ENCODE measurements at regions not wholly inside any gene's neighbourhood (a gene's known extent, or its start where the extent isn't known, plus 50 kb on each side); places are given as distances from the start of the nearest gene placed in this dataset.
"Not testable (repeated sequence)": the region's sequence is repeated elsewhere in the genome, so short reads cannot be mapped to it uniquely, and the experiment has no call there.

DNA sequence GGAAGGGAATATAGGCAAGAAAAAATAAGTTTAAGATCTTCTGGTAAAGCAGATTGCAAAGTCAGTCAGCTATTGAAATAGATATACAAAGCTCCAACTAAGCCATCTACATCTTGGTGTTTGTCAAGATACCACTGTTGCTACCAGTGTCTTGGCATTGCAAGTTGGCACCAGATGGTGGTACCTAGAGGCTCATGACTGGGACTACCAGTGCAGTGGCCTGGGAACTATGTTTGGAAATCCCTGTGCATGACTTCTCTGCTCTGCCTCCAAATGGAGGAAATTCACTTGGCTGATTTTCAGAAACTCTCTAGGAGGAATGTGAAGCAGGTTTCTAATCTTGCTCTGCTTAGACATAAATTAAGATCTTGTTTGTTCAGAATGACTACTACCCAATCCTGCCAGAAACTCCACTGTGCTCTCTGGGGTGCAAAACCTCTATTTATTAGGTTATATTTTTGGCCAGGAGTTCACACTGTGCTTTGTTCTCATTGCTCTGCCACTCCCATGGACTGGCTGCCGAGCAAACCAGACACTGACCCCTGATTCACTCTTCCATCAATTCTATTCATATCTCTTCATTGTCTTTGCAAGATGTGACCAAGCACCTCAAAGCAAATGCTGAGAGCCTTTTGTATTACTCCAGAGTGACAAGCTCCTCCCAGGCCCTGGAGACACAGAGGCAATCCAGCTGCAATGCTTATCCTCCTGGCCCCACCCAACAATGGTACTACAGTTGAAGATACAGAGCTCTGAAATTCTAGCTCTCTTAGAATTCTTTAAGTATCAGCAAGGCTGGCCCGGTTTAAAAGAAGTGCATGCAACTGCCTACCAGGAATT, 272.3 kb upstream of the FGF16 start:
- H3K4me1 ChIP-seq (ENCODE audit: control insufficient read depth, insufficient read depth, low read length), result no peaks in the 10 kb centered on the region
- peaks cover 4% of the 10 kb centered on the region for H3K9me3 ChIP-seq (ENCODE audit: control insufficient read depth, insufficient read depth, low read length)
- H3K9ac ChIP-seq (ENCODE audit: low read depth, low read length), result no peak overlapping the region
- no peaks in the 10 kb centered on the region for H3K27me3 ChIP-seq (ENCODE audit: control insufficient read depth, insufficient read depth, low read length)
- no peak overlapping the region for H3K4me3 ChIP-seq (ENCODE audit: low read depth, low read length)
- H3K36me3 ChIP-seq (ENCODE audit: control insufficient read depth, insufficient read depth, low read length), result no peaks in the 10 kb centered on the region

DNA sequence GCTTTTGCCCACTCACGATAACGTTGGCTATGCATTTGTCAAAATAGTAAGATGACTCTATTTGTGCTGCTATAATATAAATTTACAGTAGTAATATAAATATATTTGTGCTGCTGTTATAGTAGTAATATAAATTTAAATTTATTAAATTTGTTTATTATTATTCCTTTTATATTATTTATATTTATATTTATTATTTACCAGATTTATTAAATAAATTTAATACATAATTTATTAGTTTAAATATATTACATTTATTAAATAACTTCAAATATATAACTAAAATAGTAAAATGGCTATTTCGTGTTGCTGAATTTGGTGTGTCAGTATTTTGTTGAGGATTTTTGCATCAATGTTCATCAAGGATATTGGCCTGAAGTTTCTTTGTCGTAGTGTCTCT, 246.5 kb upstream of the FGF16 start:
- H3K9ac ChIP-seq (ENCODE audit: low read depth, low read length), result no peak overlapping the region
- no peak overlapping the region for H3K4me3 ChIP-seq (ENCODE audit: low read depth, low read length)
- no peaks in the 10 kb centered on the region for H3K36me3 ChIP-seq (ENCODE audit: control insufficient read depth, insufficient read depth, low read length)
- no peaks in the 10 kb centered on the region for H3K4me1 ChIP-seq (ENCODE audit: control insufficient read depth, insufficient read depth, low read length)
- no peaks in the 10 kb centered on the region for H3K27me3 ChIP-seq (ENCODE audit: control insufficient read depth, insufficient read depth, low read length)
- peaks cover 5% of the 10 kb centered on the region for H3K9me3 ChIP-seq (ENCODE audit: control insufficient read depth, insufficient read depth, low read length)

DNA sequence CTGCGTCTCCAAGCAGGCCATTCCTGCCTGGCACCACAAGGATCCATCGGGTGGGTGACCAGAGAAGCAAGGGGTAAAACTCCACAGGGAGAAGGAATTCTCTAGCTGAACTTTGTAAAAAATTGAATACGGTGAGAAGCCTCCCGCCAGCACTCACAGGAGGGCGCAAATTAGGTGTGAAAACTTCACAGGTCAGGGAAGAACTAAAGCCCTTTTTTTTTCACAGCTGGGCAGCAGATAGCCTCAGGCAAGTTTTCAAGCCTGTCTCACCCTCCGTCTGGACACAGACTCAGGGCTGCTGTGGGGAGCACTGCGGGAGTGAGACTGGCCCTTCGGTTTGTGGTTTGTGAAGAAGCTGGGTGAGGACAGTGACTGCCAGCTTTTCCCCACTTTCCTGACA, 224.1 kb upstream of the FGF16 start:
- no peaks in the 10 kb centered on the region for H3K9me3 ChIP-seq (ENCODE audit: control insufficient read depth, insufficient read depth, low read length)
- no peak overlapping the region for H3K4me3 ChIP-seq (ENCODE audit: low read depth, low read length)
- no peaks in the 10 kb centered on the region for H3K4me1 ChIP-seq (ENCODE audit: control insufficient read depth, insufficient read depth, low read length)
- H3K36me3 ChIP-seq (ENCODE audit: control insufficient read depth, insufficient read depth, low read length), result no peaks in the 10 kb centered on the region
- H3K9ac ChIP-seq (ENCODE audit: low read depth, low read length), result no peak overlapping the region
- H3K27me3 ChIP-seq (ENCODE audit: control insufficient read depth, insufficient read depth, low read length), result peaks cover 6% of the 10 kb centered on the region

DNA sequence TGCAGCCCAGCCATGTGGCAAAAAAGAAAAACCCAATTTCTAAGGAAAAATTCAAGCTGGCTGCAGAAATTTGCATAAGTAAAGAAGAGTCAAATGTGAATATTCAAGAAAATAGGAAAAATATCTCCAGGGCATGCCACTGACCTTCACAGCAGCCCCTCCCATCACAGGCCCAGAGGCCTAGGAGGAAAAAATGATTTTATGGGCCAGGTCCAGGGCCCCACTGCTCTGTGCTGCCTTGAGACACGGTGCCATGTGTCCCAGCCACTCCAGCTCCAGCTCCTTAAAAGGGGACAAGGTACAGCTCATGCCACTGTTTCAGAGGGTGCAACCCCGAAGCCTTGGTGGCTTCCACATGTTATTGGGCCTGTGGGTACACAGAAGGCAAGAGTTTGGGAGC, 182.7 kb upstream of the FGF16 start:
- Histone ChIP-seq H3K9me3 (ENCODE audit: control insufficient read depth, insufficient read depth, low read length) (peaks cover 3% of the 10 kb centered on the region), H3K27me3 (ENCODE audit: control insufficient read depth, insufficient read depth, low read length) (no peaks in the 10 kb centered on the region), H3K9ac (ENCODE audit: low read depth, low read length) (no peak overlapping the region), H3K4me1 (ENCODE audit: control insufficient read depth, insufficient read depth, low read length) (no peaks in the 10 kb centered on the region), H3K4me3 (ENCODE audit: low read depth, low read length) (no peak overlapping the region), H3K36me3 (ENCODE audit: control insufficient read depth, insufficient read depth, low read length) (no peaks in the 10 kb centered on the region)

DNA sequence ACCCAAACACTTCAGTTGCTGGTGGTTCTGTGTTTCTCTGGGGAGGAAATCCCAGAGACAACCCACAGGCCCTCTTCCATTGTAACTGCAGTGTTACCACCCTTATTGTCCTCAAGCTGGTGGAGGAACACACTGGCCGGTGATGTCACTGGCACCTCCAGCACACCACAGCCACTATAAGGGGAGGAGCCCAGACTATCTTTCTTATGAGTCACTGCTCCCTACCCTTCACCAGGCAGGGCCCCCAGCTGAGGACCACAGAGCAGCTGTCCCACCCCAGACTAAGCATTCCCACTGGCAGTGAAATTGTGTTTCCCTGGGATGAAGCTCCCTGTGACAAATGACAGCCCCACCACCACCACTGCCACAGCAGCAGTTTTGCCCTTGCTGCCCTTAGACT, 171.8 kb upstream of the FGF16 start:
- H3K27me3 ChIP-seq (ENCODE audit: control insufficient read depth, insufficient read depth, low read length), result no peaks in the 10 kb centered on the region

DNA sequence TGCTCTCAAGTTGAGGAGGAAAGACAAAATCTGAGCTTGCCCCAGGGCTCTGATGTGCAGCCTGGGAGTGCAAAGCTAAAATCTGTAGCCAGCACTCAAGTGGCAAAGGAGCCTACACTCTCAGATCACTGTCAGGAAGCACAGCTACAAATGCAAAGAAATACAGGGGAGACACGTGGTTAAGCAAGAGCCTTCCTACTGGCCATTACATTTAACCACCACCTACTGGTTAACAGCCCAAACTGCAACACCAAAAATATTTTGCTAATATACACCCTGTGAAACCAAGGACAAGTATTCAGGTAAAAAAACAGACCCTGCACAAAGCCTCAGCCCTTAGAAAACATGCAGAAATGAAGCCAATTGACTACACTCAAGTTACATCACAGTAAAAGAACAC, 170.4 kb upstream of the FGF16 start:
- Histone ChIP-seq H3K4me3 (ENCODE audit: low read depth, low read length) (no peak overlapping the region), H3K4me1 (ENCODE audit: control insufficient read depth, insufficient read depth, low read length) (no peaks in the 10 kb centered on the region), H3K9me3 (ENCODE audit: control insufficient read depth, insufficient read depth, low read length) (no peaks in the 10 kb centered on the region), H3K27me3 (ENCODE audit: control insufficient read depth, insufficient read depth, low read length) (no peaks in the 10 kb centered on the region), H3K36me3 (ENCODE audit: control insufficient read depth, insufficient read depth, low read length) (no peaks in the 10 kb centered on the region), H3K9ac (ENCODE audit: low read depth, low read length) (no peak overlapping the region)

More for the DNA sequence above, 171.8 kb upstream of the FGF16 start:
- Histone ChIP-seq H3K9me3 (ENCODE audit: control insufficient read depth, insufficient read depth, low read length) (no peaks in the 10 kb centered on the region), H3K4me3 (ENCODE audit: low read depth, low read length) (no peak overlapping the region), H3K9ac (ENCODE audit: low read depth, low read length) (no peak overlapping the region), H3K4me1 (ENCODE audit: control insufficient read depth, insufficient read depth, low read length) (no peaks in the 10 kb centered on the region), H3K36me3 (ENCODE audit: control insufficient read depth, insufficient read depth, low read length) (no peaks in the 10 kb centered on the region)

DNA sequence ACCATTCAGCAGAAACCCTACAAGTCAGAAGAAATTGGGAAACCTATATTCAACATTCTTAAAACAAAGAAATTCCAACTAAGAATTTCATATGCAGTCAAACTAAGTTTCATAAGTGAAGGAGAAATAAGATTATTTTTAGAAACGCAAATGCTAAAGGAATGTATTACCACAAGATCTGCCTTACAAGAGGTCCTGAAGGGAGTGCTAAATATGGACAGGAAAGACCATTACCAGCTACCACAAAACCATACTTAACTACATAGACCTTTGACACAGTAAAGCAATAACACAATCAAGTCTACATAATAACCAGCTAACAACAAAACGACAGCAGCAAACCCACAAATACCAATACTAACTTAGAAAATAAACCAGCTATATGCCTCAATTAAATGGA, 169.3 kb upstream of the FGF16 start:
- Histone ChIP-seq H3K4me1 (ENCODE audit: control insufficient read depth, insufficient read depth, low read length) (no peaks in the 10 kb centered on the region), H3K9me3 (ENCODE audit: control insufficient read depth, insufficient read depth, low read length) (no peaks in the 10 kb centered on the region), H3K36me3 (ENCODE audit: control insufficient read depth, insufficient read depth, low read length) (no peaks in the 10 kb centered on the region), H3K27me3 (ENCODE audit: control insufficient read depth, insufficient read depth, low read length) (no peaks in the 10 kb centered on the region), H3K9ac (ENCODE audit: low read depth, low read length) (no peak overlapping the region), H3K4me3 (ENCODE audit: low read depth, low read length) (no peak overlapping the region)

DNA sequence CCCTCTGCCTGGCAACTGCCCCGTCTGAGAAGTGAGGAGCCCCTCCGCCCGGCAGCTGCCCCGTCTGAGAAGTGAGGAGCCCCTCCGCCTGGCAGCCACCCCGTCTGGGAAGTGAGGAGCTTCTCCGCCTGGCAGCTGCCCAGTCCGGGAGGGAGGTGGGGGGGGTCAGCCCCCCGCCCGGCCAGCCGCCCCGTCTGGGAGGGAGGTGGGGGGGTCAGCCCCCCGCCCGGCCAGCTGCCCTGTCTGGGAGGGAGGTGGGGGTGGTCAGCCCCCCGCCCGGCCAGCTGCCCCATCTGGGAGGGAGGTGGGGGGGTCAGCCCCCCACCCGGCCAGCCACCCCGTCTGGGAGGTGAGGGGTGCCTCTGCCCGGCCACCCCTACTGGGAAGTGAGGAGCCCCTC, 167.8 kb upstream of the FGF16 start:
- not testable (repeated sequence) for H3K9ac ChIP-seq (ENCODE audit: low read depth, low read length)

DNA sequence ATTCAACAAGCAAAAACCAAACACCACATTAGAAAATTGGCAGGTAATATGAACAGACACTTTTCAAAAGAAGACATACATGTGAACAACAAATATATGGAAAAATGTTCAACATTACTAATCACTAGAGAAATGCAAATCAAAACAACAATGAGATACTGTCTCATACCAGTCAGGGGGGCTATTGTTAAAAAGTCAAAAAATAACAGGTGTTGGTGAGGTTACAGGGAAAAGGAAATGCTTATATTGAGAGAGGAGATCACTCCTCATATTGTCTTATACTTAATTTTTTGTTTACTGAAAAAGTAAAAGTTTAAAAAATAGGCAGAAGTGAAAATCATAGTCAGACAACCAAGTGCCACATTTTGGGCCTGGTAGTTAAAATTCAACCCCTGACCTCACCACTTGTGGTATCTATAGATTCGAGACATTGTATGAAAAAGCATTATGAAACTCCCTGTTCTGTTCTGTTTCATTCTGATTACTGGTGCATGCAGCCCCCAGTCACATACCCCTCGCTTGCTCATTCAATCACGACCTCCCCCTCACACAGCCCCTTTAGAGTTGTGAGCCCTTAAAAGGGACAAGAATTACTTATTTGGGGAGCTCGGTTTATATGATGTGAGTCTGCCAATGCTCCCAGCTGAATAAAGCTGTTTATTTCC, 153.7 kb upstream of the FGF16 start:
- Histone ChIP-seq H3K9me3 (ENCODE audit: control insufficient read depth, insufficient read depth, low read length) (no peaks in the 10 kb centered on the region), H3K27me3 (ENCODE audit: control insufficient read depth, insufficient read depth, low read length) (no peaks in the 10 kb centered on the region), H3K9ac (ENCODE audit: low read depth, low read length) (no peak overlapping the region), H3K36me3 (ENCODE audit: control insufficient read depth, insufficient read depth, low read length) (no peaks in the 10 kb centered on the region), H3K4me1 (ENCODE audit: control insufficient read depth, insufficient read depth, low read length) (no peaks in the 10 kb centered on the region), H3K4me3 (ENCODE audit: low read depth, low read length) (no peak overlapping the region)

More for the DNA sequence above, 167.8 kb upstream of the FGF16 start:
- not testable (repeated sequence) for H3K27me3 ChIP-seq (ENCODE audit: control insufficient read depth, insufficient read depth, low read length); H3K9me3 ChIP-seq (ENCODE audit: control insufficient read depth, insufficient read depth, low read length); H3K36me3 ChIP-seq (ENCODE audit: control insufficient read depth, insufficient read depth, low read length); H3K4me1 ChIP-seq (ENCODE audit: control insufficient read depth, insufficient read depth, low read length); H3K4me3 ChIP-seq (ENCODE audit: low read depth, low read length)

DNA sequence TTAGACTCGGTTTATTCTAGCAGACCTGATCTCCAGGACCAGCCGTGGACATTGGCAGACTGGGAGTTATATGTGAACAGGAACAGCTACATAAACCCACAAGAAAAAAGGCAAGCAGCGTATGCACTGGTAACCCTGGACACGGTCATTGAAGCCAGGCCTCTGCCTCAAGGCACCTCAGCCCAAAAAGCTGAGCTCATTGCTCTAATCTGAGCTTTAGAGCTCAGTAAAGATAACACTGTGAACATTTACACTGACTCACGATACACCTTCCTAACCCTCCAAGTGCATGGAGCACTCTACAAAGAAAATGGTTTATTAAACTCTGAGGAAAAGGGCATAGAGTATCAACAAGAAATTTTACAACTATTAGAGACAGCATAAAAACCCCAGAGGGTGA, 148.9 kb upstream of the FGF16 start:
- no peak overlapping the region for H3K9ac ChIP-seq (ENCODE audit: low read depth, low read length)
- no peaks in the 10 kb centered on the region for H3K4me1 ChIP-seq (ENCODE audit: control insufficient read depth, insufficient read depth, low read length)
- no peaks in the 10 kb centered on the region for H3K27me3 ChIP-seq (ENCODE audit: control insufficient read depth, insufficient read depth, low read length)
- peaks cover under 1% of the 10 kb centered on the region for H3K9me3 ChIP-seq (ENCODE audit: control insufficient read depth, insufficient read depth, low read length)
- H3K4me3 ChIP-seq (ENCODE audit: low read depth, low read length), result no peak overlapping the region
- H3K36me3 ChIP-seq (ENCODE audit: control insufficient read depth, insufficient read depth, low read length), result no peaks in the 10 kb centered on the region

DNA sequence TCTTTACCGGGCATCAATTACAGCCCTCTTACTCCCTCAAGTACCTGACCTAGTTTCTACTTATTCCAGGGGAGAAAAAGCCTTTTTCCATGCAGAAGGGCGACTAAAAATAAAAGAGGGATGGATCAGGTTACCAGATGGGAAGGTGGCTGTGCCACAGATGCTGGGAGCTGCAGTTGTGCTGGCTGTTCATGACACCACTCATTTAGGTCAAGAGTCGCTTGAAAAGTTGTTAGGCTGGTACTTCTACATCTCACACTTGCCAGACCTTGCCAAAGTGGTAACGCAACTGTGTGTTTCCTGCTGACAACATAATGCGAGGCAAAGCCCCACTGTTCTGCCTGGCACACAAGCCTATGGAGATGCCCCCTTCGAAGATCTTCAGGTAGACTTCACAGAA, 148.4 kb upstream of the FGF16 start:
- Histone ChIP-seq H3K4me1 (ENCODE audit: control insufficient read depth, insufficient read depth, low read length) (no peaks in the 10 kb centered on the region), H3K36me3 (ENCODE audit: control insufficient read depth, insufficient read depth, low read length) (no peaks in the 10 kb centered on the region), H3K9me3 (ENCODE audit: control insufficient read depth, insufficient read depth, low read length) (peaks cover 5% of the 10 kb centered on the region), H3K4me3 (ENCODE audit: low read depth, low read length) (no peak overlapping the region), H3K9ac (ENCODE audit: low read depth, low read length) (no peak overlapping the region), H3K27me3 (ENCODE audit: control insufficient read depth, insufficient read depth, low read length) (no peaks in the 10 kb centered on the region)

DNA sequence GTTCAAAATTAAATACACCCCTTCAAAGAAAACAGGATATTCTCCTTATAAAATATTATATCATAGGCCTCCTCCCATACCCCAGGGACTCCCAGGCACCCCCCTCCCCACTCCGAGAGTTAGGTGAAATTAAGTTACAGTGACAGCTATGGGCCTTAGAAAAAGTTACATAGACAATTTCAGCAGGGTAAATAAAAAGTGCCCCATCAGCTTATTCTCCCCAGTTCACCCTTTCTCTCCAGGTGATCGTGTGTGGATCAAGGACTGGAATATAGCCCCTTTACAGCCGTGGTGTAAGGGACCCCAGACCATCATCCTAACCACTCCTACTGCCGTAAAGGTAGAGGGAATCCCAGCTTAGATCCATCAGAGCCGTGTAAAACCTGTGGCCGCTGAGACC, 147.6 kb upstream of the FGF16 start:
- H3K4me3 ChIP-seq (ENCODE audit: low read depth, low read length), result no peak overlapping the region
- no peaks in the 10 kb centered on the region for H3K4me1 ChIP-seq (ENCODE audit: control insufficient read depth, insufficient read depth, low read length)
- H3K9ac ChIP-seq (ENCODE audit: low read depth, low read length), result no peak overlapping the region
- H3K9me3 ChIP-seq (ENCODE audit: control insufficient read depth, insufficient read depth, low read length), result peaks cover 5% of the 10 kb centered on the region
- no peaks in the 10 kb centered on the region for H3K27me3 ChIP-seq (ENCODE audit: control insufficient read depth, insufficient read depth, low read length)
- no peaks in the 10 kb centered on the region for H3K36me3 ChIP-seq (ENCODE audit: control insufficient read depth, insufficient read depth, low read length)

Data from iPS-15b (cell line).